ENCODE measurements at regions not wholly inside any gene's neighbourhood (a gene's known extent, or its start where the extent isn't known, plus 50 kb on each side); places are given as distances from the start of the nearest gene placed in this dataset.

- ATAC-seq (ENCODE audit: low FRiP score) (no peak), DNase-seq (no peak)
- Histone ChIP-seq H3K4me1 (ENCODE audit: control insufficient read depth in 1 of 2, insufficient read depth in 2 of 2, low read length in 2 of 2) (no peaks in the 10 kb centered on the region), H3K27me3 (ENCODE audit: control insufficient read depth in 1 of 2, insufficient read depth in 2 of 2, low read length in 1 of 2) (no peaks in the 10 kb centered on the region), H3K36me3 (ENCODE audit: control insufficient read depth in 1 of 2, insufficient read depth in 2 of 2, low read length in 1 of 2) (no peaks in the 10 kb centered on the region), H3K4me3 (ENCODE audit: low read length in 2 of 2) (no peak overlapping the region), H3K27ac (ENCODE audit: low read depth in 1 of 2, low read length in 2 of 2) (no peak overlapping the region), H3K9me3 (ENCODE audit: control insufficient read depth, low read length) (no peaks in the 10 kb centered on the region)
- WGBS, 2 donors, result 63 to 67% methylated on average over 3 of the region's 3 CpGs
- intact Hi-C loops (cut with DNase I), result no loop called here
Observed at GRCh38 chr1:101161619-101162018, 75.2 kb upstream of the S1PR1 start.

- H3K27me3 ChIP-seq (ENCODE audit: control insufficient read depth in 1 of 2, insufficient read depth in 2 of 2, low read length in 1 of 2), result no peaks in the 10 kb centered on the region
- H3K4me1 ChIP-seq (ENCODE audit: control insufficient read depth in 1 of 2, insufficient read depth in 2 of 2, low read length in 2 of 2), result no peaks in the 10 kb centered on the region
- H3K27ac ChIP-seq (ENCODE audit: low read depth in 1 of 2, low read length in 2 of 2), result no peak overlapping the region
- 85 to 93% methylated on average over 2 of the region's 2 CpGs for WGBS, 2 donors
- no peaks in the 10 kb centered on the region for H3K9me3 ChIP-seq (ENCODE audit: control insufficient read depth, low read length)
- no peaks in the 10 kb centered on the region for H3K36me3 ChIP-seq (ENCODE audit: control insufficient read depth in 1 of 2, insufficient read depth in 2 of 2, low read length in 1 of 2)
- DNase-seq (no peak), ATAC-seq (ENCODE audit: low FRiP score) (no peak)
- intact Hi-C loops (cut with DNase I), result no loop called here
- H3K4me3 ChIP-seq (ENCODE audit: low read length in 2 of 2), result no peak overlapping the region
Observed at GRCh38 chr1:101158424-101158823, 78.4 kb upstream of the S1PR1 start.

- no peak for DNase-seq
- Histone ChIP-seq H3K4me1 (ENCODE audit: control insufficient read depth in 1 of 2, insufficient read depth in 2 of 2, low read length in 2 of 2) (peaks cover 0 to 2% of the 10 kb centered on the region in 2 donors), H3K27me3 (ENCODE audit: control insufficient read depth in 1 of 2, insufficient read depth in 2 of 2, low read length in 1 of 2) (no peaks in the 10 kb centered on the region), H3K9me3 (ENCODE audit: control insufficient read depth, low read length) (no peaks in the 10 kb centered on the region), H3K4me3 (ENCODE audit: low read length in 2 of 2) (no peak overlapping the region), H3K36me3 (ENCODE audit: control insufficient read depth in 1 of 2, insufficient read depth in 2 of 2, low read length in 1 of 2) (no peaks in the 10 kb centered on the region), H3K27ac (ENCODE audit: low read depth in 1 of 2, low read length in 2 of 2) (no peak overlapping the region)
- no peak for ATAC-seq (ENCODE audit: low FRiP score)
- 88 to 97% methylated on average over 1 of the region's 1 CpG for WGBS, 2 donors
- intact Hi-C loops (cut with DNase I), result no loop called here
Observed at GRCh38 chr1:101154547-101154946, 82.3 kb upstream of the S1PR1 start.

GRCh38 chr1:101153692-101154091, 83.1 kb upstream of the S1PR1 start:
- Histone ChIP-seq H3K27me3 (ENCODE audit: control insufficient read depth in 1 of 2, insufficient read depth in 2 of 2, low read length in 1 of 2) (no peaks in the 10 kb centered on the region), H3K36me3 (ENCODE audit: control insufficient read depth in 1 of 2, insufficient read depth in 2 of 2, low read length in 1 of 2) (no peaks in the 10 kb centered on the region)

GRCh38 chr1:101152633-101153032, 84.2 kb upstream of the S1PR1 start:
- ATAC-seq (ENCODE audit: low FRiP score) (no peak), DNase-seq (no peak)
- Histone ChIP-seq H3K36me3 (ENCODE audit: control insufficient read depth in 1 of 2, insufficient read depth in 2 of 2, low read length in 1 of 2) (no peaks in the 10 kb centered on the region), H3K27me3 (ENCODE audit: control insufficient read depth in 1 of 2, insufficient read depth in 2 of 2, low read length in 1 of 2) (no peaks in the 10 kb centered on the region), H3K4me3 (ENCODE audit: low read length in 2 of 2) (no peak overlapping the region), H3K27ac (ENCODE audit: low read depth in 1 of 2, low read length in 2 of 2) (no peak overlapping the region), H3K9me3 (ENCODE audit: control insufficient read depth, low read length) (no peaks in the 10 kb centered on the region), H3K4me1 (ENCODE audit: control insufficient read depth in 1 of 2, insufficient read depth in 2 of 2, low read length in 2 of 2) (peaks cover 0 to 2% of the 10 kb centered on the region in 2 donors)
- intact Hi-C loops (cut with DNase I), result no loop called here
- WGBS, 2 donors, result 91 to 96% methylated on average over 4 of the region's 4 CpGs

More at GRCh38 chr1:101153692-101154091, 83.1 kb upstream of the S1PR1 start:
- 94 to 96% methylated on average over 2 of the region's 2 CpGs for WGBS, 2 donors
- intact Hi-C loops (cut with DNase I), result no loop called here
- ATAC-seq (ENCODE audit: low FRiP score) (no peak), DNase-seq (no peak)
- H3K4me3 ChIP-seq (ENCODE audit: low read length in 2 of 2), result no peak overlapping the region
- H3K4me1 ChIP-seq (ENCODE audit: control insufficient read depth in 1 of 2, insufficient read depth in 2 of 2, low read length in 2 of 2), result peaks cover 0 to 2% of the 10 kb centered on the region in 2 donors
- no peak overlapping the region for H3K27ac ChIP-seq (ENCODE audit: low read depth in 1 of 2, low read length in 2 of 2)
- H3K9me3 ChIP-seq (ENCODE audit: control insufficient read depth, low read length), result no peaks in the 10 kb centered on the region

- Histone ChIP-seq H3K27ac (ENCODE audit: low read depth in 1 of 2, low read length in 2 of 2) (no peak overlapping the region), H3K36me3 (ENCODE audit: control insufficient read depth in 1 of 2, insufficient read depth in 2 of 2, low read length in 1 of 2) (no peaks in the 10 kb centered on the region), H3K9me3 (ENCODE audit: control insufficient read depth, low read length) (no peaks in the 10 kb centered on the region), H3K4me3 (ENCODE audit: low read length in 2 of 2) (no peak overlapping the region), H3K27me3 (ENCODE audit: control insufficient read depth in 1 of 2, insufficient read depth in 2 of 2, low read length in 1 of 2) (no peaks in the 10 kb centered on the region), H3K4me1 (ENCODE audit: control insufficient read depth in 1 of 2, insufficient read depth in 2 of 2, low read length in 2 of 2) (peaks cover 0 to 2% of the 10 kb centered on the region in 2 donors)
- DNase-seq, result no peak
- intact Hi-C loops (cut with DNase I), result no loop called here
- no peak for ATAC-seq (ENCODE audit: low FRiP score)
- WGBS, 2 donors, result 91 to 96% methylated on average over 2 of the region's 2 CpGs
Observed at GRCh38 chr1:101151286-101151685, 85.5 kb upstream of the S1PR1 start.

- 36 to 37% methylated on average over 5 of the region's 5 CpGs for WGBS, 2 donors
Observed at GRCh38 chr1:101150670-101151069, 86.1 kb upstream of the S1PR1 start.

GRCh38 chr1:101150266-101150665, 86.6 kb upstream of the S1PR1 start:
- H3K36me3 ChIP-seq (ENCODE audit: control insufficient read depth in 1 of 2, insufficient read depth in 2 of 2, low read length in 1 of 2), result no peaks in the 10 kb centered on the region
- ATAC-seq (ENCODE audit: low FRiP score), result no peak
- intact Hi-C loops (cut with DNase I), result no loop called here
- WGBS, 2 donors, result 2 to 9% methylated on average over 4 of the region's 4 CpGs
- no peaks in the 10 kb centered on the region for H3K27me3 ChIP-seq (ENCODE audit: control insufficient read depth in 1 of 2, insufficient read depth in 2 of 2, low read length in 1 of 2)
- no peak overlapping the region for H3K4me3 ChIP-seq (ENCODE audit: low read length in 2 of 2)
- H3K27ac ChIP-seq (ENCODE audit: low read depth in 1 of 2, low read length in 2 of 2), result no peak overlapping the region
- H3K4me1 ChIP-seq (ENCODE audit: control insufficient read depth in 1 of 2, insufficient read depth in 2 of 2, low read length in 2 of 2), result peaks cover 0 to 2% of the 10 kb centered on the region in 2 donors
- H3K9me3 ChIP-seq (ENCODE audit: control insufficient read depth, low read length), result no peaks in the 10 kb centered on the region
- DNase-seq, result no peak

More at GRCh38 chr1:101150670-101151069, 86.1 kb upstream of the S1PR1 start:
- Histone ChIP-seq H3K27me3 (ENCODE audit: control insufficient read depth in 1 of 2, insufficient read depth in 2 of 2, low read length in 1 of 2) (no peaks in the 10 kb centered on the region), H3K9me3 (ENCODE audit: control insufficient read depth, low read length) (no peaks in the 10 kb centered on the region), H3K4me1 (ENCODE audit: control insufficient read depth in 1 of 2, insufficient read depth in 2 of 2, low read length in 2 of 2) (peaks cover 0 to 2% of the 10 kb centered on the region in 2 donors), H3K27ac (ENCODE audit: low read depth in 1 of 2, low read length in 2 of 2) (no peak overlapping the region), H3K4me3 (ENCODE audit: low read length in 2 of 2) (no peak overlapping the region), H3K36me3 (ENCODE audit: control insufficient read depth in 1 of 2, insufficient read depth in 2 of 2, low read length in 1 of 2) (no peaks in the 10 kb centered on the region)
- no peak for ATAC-seq (ENCODE audit: low FRiP score)
- intact Hi-C loops (cut with DNase I), result no loop called here
- DNase-seq, result no peak

GRCh38 chr1:101148980-101149379, 87.8 kb upstream of the S1PR1 start:
- 2 to 4% methylated on average over 3 of the region's 3 CpGs for WGBS, 2 donors
- DNase-seq, result no peak
- no peaks in the 10 kb centered on the region for H3K9me3 ChIP-seq (ENCODE audit: control insufficient read depth, low read length)
- H3K27me3 ChIP-seq (ENCODE audit: control insufficient read depth in 1 of 2, insufficient read depth in 2 of 2, low read length in 1 of 2), result no peaks in the 10 kb centered on the region
- H3K4me3 ChIP-seq (ENCODE audit: low read length in 2 of 2), result no peak overlapping the region
- no peak for ATAC-seq (ENCODE audit: low FRiP score)
- intact Hi-C loops (cut with DNase I), result loop anchor here in 1 of 2 donors (5.0 kb wide), 1 partner anchor 88 kb away; the partner anchor contains the start of gene S1PR1
- H3K4me1 ChIP-seq (ENCODE audit: control insufficient read depth in 1 of 2, insufficient read depth in 2 of 2, low read length in 2 of 2), result peaks cover 0 to 2% of the 10 kb centered on the region in 2 donors
- no peak overlapping the region for H3K27ac ChIP-seq (ENCODE audit: low read depth in 1 of 2, low read length in 2 of 2)
- H3K36me3 ChIP-seq (ENCODE audit: control insufficient read depth in 1 of 2, insufficient read depth in 2 of 2, low read length in 1 of 2), result no peaks in the 10 kb centered on the region
